Fibroblast of peridontal ligament (primary cell): ENCODE measurements at regions not wholly inside any gene's neighbourhood (a gene's known extent, or its start where the extent isn't known, plus 50 kb on each side); places are given as distances from the start of the nearest gene placed in this dataset.
"Not testable (repeated sequence)": the region's sequence is repeated elsewhere in the genome, so short reads cannot be mapped to it uniquely, and the experiment has no call there.

Experiments
- DNase-seq: peaks from one replicate; pipeline ENCODE4 v3.0.0-alpha.2; 2010; ENCODE audit errors: extremely low read depth

DNA sequence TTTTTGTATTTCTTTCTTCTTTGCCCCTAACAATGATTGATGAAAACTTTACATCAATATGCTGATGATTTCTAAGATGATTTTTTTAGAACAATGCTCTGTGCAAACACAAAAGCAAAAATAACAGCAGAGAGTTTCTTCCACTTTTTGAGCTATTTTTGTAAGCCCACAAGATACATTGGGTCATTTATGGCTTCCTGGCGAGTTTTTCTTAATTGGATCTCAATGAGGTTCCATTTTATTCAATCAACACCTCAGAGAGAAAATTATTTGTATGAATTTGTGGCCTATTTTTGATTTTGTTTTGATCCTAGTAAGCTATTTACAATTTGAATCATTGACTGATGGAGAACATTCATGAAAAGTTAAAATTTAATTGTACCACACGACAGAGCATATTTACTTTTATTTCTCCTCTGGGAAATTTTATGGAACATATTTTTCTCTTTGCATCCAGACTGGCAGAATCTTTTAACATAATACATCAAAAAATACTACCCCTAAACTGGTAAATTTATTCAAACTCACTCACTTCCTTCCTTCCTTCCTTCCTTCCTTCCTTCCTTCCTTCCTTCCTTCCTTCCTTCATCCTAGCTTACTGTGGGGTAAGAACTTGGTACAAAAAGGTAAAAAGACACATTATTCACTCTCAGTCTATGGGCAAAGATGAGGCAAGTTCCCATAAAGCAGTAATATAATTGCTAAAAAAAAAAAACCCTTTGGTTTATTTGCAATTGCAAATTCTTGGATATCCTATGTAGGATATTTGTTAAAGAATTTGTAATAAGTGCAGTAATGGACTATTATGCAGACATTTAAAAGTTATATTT lies 710.4 kb downstream of the SLC4A3 start:
- no peak for DNase-seq

DNA sequence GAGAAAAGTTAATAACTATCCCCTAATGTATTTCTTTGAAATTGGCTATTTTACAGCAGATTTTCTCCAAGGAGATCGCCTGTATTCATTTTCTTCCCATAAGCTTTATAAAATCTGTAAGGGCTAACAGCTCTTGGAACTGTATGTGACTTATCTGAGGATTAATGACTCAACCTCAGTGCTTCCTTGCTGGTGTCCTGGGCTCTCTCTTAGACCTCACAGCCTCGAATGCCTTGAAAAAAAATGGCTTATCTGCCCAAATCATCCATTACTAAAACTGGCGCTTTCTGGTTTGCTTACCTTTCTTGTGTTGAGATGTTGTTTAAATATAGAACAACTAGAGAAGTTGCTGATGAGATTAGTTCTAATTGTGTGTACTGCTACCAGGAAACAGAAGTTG lies 713.6 kb downstream of the SLC4A3 start:
- no peak for DNase-seq

DNA sequence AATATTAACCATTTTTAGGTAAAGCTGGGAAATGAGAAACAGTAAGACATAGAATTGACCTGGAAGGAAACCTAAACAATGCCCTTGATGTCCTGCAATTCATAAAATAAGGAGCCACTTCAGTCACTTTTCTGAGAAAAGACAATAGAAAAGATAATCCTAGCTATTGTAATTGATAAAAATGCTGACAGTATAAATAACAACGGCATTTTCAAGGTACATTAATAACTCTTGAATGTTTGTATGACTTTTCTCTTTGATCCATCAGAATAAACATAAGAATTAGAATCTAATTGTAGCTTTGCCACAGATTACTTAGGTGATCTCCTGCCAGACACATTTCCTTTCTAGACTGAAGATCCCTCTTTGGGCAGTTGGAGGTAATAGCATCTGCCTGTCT lies 719.5 kb downstream of the SLC4A3 start:
- no peak for DNase-seq

DNA sequence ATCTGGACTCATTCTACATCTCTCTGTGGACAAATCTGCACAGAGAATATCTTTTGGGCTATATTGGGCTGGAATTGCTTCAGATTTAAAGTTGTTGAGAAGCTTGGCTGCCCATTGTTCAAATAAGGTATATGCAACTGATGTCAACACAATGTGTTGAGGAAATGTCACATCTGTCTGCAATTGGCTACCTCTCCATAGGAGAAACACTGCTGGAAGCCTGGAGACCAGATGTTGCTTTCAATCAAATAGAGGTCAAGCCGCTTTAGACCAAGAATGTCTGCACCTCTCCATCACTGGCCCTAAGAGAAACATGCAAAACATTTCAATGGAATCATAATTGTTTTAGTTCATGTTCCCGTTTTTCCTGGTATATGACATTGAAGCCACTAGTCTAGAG lies 720.2 kb downstream of the SLC4A3 start:
- no peak for DNase-seq

DNA sequence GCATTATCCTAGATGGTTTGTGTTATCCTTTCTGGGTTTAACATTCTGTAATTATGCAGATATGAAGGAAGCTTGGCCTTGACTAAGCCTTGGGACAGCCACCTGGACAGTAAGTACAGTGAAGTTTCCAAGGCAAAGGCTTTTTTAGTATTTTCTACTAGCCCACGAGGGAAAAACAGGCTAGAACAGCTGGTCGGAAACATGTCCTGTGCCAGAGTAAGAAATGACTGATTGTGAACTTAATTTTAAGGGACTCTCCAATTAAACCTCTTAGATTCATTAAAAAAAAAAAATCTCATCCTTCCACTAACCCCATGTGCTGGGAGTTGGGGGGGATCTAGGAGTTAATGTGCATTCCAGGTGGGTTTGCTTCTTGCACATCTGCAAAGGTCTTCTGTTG lies 720.8 kb downstream of the SLC4A3 start:
- DNase-seq: no peak

DNA sequence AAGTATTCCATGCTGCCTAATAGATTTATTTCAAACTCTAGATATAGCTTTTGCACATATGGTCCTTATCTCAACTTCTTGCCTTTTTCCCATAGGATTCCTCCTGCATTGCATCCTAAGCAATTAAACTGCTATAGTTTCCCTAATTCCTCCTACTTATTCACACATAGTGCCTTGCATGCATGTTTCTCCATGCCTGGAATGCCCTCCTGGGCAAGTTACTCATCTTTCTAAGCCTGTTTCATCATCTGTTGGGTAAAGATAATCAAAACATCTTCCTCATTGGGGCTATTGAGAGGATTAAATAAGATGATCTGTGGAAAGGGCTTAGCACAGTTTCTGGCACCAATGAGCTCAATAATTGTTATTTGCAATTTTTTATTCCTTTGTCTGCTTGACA lies 726.5 kb downstream of the SLC4A3 start:
- no peak for DNase-seq

DNA sequence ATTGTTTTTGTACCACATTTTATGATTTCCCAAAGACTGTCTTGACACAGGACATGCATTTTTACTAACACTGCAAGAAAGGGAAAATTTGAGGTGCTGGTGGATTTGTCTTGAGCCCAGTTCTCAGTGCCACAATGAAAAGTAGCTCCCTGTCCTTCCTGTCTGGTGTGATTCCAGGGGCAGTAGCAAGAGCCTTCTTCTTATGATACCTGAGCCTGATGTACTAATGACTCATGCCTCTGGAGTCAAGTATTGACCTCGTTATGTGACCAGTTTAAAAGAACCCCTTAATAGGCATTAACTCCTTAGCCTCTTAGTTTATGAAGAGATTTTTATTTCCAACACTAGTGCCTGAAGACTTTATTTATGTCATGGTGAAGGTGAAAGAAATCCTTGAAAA lies 728.6 kb downstream of the SLC4A3 start:
- no peak for DNase-seq

DNA sequence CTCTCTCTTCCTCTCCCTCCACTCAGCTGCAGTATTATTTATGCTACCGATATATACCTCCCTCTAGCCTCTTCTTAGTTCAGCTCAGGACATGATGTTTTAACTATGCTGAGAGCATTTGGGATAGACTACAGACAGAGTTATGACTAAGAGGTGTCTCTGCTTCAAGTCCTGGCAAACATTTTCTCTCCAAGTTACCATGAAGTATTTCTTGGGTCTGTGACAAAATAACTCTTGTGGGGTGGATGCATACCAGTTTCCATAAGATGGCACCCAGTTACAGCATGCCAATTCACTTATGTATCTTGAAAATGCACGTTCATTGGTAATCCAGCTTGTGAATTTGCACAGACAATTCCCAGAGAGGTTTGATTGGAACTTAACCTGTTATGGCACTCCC lies 737.6 kb downstream of the SLC4A3 start:
- DNase-seq: peak; percentile 65

DNA sequence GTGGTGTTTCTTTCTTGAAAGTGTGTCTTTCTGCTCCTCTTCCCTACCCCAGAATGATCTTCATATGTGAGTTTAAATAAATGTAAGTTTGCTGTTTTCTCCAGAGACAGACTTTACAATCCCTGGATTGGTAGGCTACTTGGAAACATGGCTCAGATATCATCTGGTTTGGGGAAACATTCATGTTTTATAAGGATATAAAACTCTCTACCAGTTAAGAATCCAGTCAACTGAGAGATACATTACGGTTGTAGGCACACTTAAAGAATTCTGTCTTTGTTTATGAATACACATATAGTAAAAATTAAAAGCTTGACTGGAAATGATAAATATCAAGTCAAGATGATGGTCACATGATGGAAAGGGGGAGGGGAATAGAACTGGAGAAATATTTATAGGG lies 739.3 kb downstream of the SLC4A3 start:
- DNase-seq: no peak

DNA sequence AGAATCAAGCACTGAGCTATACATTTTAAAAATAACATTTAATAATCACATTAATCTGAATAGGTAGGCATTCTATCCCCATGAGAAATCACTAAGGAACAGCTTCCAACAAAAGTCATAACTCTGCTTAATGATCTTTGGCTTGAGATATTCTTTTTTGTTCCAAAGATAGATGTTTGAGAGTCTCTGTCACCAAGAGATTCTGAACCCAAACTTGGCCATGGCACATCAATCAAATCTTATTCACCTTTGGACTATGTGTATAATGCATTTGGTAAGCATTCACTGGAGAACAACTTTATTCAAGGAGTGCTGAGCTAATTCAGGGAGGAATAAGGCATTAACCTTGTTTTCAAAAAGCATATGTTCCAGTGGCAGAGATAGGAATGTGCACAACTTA lies 743.3 kb downstream of the SLC4A3 start:
- no peak for DNase-seq

DNA sequence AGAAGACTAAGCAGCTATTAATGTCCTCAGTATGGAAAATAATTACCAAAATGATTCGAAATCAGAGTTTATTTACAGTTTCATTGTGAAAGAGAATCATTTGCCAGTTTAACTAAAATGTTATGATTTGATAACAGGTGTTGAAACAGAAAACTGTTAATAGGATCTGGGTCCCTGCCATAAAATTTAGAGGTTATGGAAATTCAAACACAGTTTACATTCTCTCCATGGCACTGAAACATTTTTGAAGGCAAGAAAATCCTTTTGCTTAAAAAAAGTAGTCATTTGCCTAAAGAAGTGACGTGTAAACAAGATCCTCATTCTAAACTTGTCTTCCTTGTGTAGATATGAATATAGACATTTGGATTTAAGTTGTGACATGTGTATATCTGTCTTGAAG lies 743.8 kb downstream of the SLC4A3 start:
- DNase-seq: no peak

DNA sequence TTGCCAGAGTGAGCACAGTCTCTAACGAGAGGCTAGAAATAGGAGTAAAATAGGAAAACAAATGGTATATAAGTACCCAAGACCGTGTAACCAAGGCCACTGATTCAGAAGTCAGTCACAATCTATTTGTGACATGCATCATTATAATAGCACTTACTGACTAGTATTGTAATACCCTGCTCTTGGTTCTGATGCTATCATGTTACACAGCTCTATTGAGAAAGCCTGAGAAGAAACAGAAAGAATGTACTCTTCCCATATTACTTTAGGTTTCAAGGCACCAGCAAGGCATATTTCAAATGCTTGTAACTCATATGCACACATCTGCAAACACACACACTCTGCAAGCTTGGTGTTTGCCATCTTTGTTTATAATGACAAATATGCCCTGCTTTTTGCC lies 746.4 kb downstream of the SLC4A3 start:
- DNase-seq: peak; percentile 51

DNA sequence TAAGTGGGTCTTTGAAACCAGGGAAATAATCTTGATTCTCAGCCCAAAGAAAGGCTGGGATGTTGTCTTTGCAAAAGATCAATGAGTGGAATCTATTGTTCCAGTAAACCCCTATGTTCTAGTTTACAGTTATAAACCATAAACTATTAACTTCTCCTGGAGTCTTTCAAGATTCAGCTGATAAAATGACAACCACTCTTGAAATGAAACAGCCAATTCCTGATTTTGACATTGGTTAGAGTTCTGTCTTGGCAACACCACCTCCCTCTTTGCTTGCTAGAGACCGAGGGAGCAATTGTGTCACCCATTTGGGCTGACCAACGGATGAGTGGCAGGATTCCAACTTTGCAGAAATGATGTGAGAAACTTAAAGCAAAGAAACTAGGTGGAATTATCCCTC lies 746.9 kb downstream of the SLC4A3 start:
- DNase-seq: no peak

DNA sequence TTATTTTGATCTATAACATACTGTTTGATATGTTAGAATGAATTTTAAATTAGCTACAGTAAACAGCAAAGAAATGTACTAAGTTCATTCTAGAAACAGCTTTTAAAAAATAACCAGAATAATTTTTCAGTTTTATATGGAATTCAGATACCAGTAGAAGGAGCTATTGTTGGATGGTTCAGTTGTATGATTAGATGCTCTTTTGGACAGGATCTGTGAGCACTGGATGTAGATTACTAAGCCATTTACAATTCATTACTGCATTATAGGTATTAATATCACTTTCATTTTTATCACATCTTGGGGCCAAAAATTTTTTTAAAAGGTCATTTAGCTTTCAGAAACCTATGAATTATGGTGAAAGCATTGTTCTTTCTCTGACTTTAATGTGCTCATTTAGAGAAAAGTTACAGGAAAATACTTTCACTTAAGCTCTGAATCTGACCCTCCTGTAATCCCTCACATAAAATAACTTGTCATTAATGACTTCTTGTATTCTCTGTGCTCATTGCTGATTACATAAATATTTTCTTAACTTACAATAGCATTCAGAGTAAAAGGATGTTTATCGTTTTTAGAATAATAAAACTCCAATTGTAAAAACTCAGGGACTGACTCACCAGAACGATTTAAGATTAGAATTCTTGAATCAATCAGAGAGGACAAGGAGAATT lies 750.2 kb downstream of the SLC4A3 start:
- no peak for DNase-seq

DNA sequence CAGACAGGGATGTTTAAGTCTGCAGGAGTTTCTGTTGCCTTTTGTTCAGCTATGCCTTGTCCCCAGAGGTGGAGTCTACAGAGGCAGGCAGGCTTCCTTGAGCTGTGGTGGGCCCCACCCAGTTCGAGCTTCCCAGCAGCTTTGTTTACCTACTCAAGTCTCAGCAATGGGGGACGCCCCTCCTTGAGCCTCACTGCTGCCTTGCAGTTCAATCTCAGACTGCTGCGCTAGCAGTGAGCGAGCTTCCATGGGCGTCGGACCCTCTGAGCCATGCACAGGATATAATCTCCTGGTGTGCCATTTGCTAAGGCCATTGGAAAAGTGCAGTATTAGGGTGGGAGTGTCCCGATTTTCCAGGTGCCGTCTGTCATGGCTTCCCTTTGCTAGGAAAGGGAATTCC lies 760.3 kb downstream of the SLC4A3 start:
- DNase-seq: not testable (repeated sequence)

DNA sequence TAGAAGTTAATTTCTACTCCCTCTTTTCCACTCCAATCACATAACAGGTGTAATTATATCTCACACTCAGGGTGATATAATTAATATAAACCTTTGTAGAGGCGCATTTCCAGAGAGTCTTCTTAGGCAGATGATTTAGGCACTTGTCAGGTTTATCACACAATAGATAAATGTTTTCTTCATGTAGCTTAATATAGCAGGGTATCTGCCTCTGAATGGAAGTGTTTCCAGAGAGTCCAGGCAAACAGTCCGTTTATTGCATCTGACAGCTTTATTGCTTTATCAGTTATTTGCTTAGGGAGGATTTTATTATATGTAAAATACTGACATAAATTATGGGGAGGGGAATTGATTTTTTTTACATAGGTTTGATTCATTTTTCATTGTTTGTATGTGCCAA lies 766.3 kb downstream of the SLC4A3 start:
- no peak for DNase-seq

DNA sequence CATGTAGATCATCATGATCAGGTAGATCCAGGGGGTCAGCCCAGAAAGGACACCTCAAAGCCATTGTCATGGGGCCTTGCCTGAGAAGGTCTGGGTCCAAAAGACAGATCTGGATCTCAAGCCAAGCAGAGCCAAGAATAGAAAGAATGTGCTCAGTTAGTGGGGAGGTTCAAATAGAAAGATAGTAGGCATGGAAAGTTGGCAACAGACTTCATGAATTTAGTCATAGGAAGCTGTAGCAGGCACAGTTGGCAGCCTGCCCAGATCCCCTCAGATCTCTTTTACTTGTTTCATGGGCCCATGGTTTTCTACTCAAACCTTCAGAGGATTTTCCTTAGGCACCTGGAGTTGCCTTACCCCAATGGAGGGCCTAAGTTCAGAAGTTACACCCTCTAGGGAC lies 767.0 kb downstream of the SLC4A3 start:
- peak; percentile 17 for DNase-seq

DNA sequence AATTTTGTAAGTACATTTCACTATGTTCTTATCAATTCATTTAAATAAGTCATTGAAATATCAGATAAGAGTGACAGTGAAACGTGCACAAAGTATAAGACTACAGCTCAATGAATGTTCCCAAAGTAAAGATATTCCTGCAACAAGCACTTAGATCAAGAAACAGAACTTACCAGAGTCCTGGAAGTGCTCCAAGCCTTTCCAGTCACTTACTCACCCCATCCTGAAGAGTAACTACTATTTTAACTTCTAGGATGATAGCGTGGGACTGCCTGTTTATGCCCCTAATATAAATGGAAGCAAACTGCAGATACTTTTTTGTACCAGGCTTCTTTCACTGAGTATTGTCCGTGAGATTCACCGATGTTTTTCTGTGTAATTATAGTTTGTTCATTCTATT lies 768.9 kb downstream of the SLC4A3 start:
- DNase-seq: peak; percentile 31

DNA sequence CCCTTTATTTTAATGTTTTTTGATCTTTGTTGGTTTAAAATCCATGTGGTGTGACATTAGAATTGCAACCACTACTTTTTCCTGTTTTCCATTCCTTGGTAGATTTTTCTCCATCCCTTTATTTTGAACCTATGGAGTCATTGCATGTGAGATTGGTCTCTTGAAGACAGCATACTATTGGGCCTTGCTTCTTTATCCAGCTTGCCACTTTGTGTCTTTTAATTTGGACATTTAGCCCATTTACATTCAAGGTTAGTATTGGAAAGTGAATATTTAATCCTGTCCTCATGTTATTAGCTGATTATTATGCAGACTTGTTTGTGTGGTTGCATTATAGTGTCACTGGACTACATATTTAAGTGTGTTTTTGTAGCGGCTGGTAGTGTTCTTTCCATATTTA lies 782.9 kb downstream of the SLC4A3 start:
- no peak for DNase-seq

DNA sequence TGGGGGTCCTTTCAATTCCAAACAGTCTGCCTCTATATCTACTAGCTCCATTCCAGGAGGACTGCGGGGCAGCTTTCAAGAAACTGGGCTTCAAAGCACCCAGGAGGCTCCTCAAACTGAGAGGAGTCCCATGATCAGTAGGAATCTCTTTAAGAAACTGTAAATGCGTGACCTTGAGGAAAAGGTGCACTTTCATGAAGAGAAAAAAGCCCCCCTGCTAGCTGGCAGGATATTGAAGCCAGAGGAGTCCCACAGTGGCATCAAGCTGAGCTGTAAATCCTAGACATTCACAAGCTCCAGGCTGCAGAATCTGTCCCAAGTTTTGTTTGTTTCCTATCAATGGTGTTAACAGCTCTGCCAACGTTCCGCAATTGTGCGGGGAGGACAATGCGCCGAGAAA lies 790.1 kb downstream of the SLC4A3 start:
- DNase-seq: no peak

DNA sequence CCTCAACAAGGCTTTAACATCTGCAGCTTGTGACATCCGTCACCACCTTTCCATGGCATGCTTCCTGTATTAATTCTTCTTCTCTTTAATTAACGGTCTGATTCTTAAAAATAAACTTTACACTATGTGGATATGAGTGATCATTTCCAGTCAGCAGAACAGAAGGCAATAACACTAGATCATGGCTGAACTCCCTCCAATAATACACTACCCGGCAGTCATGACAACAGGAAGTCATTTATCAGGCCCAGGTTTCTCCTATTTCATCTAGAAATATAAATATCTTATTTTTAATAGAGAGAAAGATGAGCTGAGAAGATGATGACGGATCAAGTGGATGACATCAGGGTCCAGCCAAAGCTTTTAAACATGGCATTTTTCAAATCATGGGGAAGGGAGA lies 792.2 kb downstream of the SLC4A3 start:
- DNase-seq: no peak

DNA sequence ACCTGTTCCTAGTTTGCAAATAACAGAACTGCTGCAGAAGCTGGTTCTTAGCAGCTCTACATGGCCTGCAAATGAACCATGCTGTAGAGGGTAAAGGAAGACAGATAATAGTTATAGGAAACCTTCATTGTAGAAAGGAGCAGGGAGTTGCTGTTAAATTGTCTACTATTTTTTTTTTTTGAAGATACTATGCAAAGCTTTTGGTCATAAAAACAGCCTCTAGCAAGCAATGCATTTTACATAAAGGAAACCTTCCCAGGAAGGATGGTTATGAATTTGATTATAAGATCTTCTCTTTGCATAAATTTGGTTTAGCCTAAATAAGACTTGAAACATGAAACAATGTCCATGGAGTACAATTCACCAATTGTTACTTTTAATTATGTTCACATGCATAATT lies 793.4 kb downstream of the SLC4A3 start:
- no peak for DNase-seq

DNA sequence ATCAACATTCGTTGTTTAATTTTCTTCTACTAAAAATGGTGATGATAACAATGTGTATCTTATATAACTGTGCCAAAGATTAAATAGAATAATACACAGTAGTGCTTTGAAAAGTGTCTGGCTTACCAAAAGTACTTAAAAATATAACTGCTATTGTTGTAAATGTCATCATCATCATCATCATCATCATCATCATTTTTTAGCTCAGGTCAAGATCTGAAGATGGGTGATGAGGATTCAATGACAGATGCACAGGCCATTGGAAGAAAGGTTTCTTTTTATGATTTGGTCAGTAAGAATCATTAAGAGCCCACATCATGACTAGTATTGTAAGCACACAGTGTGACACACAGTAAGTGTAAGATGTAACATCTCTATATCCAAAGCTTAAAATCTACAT lies 795.2 kb downstream of the SLC4A3 start:
- DNase-seq: no peak

DNA sequence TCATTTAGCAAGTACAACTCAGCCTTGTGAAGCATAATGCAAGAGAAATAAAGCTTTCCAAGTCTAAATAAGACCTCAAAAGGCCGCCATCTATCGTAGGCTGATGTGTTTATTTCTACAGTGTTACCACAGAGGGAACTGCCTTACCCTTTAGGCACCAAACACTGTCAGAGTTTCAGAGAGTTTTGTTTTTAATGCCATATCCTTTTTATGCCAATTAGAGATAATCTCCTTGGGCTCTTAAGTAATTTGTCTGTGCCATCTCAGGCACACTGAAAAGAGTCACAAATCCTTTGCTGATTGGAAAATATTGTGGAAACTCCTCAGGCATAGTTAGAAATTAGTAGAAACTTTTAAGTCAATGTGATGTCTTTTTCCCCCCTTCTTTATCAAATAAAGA lies 797.1 kb downstream of the SLC4A3 start:
- DNase-seq: peak; percentile 14
